ENCODE measurements at regions not wholly inside any gene's neighbourhood (a gene's known extent, or its start where the extent isn't known, plus 50 kb on each side); places are given as distances from the start of the nearest gene placed in this dataset.

- no peak for TF ChIP-seq CTCF (IDR thresholded peaks at IDR 0.05)
- no peak for TF ChIP-seq JUNB (IDR thresholded peaks at IDR 0.05)
- TF ChIP-seq REST (IDR thresholded peaks at IDR 0.05) = no peak
- no peak for TF ChIP-seq POLR2A (IDR thresholded peaks at IDR 0.05; ENCODE audit: low read length)
- TF ChIP-seq MYC (IDR thresholded peaks at IDR 0.05; ENCODE audit: borderline replicate concordance, low read length) = no peak
- no peak for TF ChIP-seq JUN (IDR thresholded peaks at IDR 0.05)
Observed at GRCh38 chr17:63304704-63305261, 141.3 kb downstream of the CYB561 start.

Data from A549 (cell line).